ENCODE measurements at regions not wholly inside any gene's neighbourhood (a gene's known extent, or its start where the extent isn't known, plus 50 kb on each side); places are given as distances from the start of the nearest gene placed in this dataset.

DNA sequence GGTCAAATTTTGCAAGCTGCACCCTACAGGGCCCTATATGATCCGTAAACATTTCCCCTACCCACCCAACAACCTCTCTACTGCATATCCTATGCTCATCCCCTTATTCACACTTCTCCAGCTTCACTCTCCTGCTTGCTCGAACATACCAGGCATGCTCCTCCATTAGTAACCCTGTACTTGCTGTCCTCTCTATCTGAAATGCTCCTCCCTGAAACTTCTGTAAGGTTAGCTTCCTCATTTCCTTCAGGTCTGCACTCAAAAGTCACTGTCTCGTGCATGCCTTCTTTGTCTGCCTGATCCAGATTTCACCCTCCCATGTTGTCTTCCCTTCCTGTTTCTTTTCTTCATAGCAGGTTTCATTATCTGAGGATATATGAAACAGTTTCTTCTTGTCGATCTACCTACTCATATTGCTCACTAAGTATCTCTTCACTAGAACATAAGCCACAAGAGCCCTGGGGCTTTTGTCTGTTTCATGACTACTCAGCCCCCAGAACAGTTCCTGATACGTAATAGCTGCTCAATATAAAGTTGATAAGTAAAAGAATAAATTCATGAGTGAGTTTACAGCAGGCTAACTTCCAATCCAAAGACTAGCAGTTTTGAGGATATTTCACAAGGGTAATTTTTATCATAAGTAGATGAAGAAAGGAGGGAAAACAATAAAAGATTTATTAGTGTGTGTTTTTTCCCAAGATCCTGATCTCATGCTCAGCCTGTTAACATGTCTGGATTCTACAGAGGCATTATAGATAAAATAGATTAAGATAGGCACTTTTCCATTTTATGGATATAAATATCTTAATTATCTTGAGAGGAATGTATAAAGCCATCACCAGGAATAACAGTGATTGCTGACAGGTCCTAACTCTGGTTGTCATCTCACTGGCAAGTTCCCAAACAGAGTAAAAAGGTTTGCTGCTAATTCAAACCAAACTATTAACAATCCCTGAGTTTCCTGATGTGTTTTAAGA, 392.5 kb upstream of the ESRRG start:
- Mint-ChIP-seq H3K36me3 (ENCODE audit: insufficient read depth in 2 of 2) (no peaks in the 10 kb centered on the region), H3K4me1 (ENCODE audit: low read depth) (no peaks in the 10 kb centered on the region), H3K9me3 (peaks cover 2 to 3% of the 10 kb centered on the region in 2 donors), H3K27ac (no peak overlapping the region), H3K27me3 (ENCODE audit: low read depth) (no peaks in the 10 kb centered on the region), H3K4me3 (no peak overlapping the region)
- no peak for ATAC-seq (replicated peaks in 1 of 2)
- no peak for DNase-seq

DNA sequence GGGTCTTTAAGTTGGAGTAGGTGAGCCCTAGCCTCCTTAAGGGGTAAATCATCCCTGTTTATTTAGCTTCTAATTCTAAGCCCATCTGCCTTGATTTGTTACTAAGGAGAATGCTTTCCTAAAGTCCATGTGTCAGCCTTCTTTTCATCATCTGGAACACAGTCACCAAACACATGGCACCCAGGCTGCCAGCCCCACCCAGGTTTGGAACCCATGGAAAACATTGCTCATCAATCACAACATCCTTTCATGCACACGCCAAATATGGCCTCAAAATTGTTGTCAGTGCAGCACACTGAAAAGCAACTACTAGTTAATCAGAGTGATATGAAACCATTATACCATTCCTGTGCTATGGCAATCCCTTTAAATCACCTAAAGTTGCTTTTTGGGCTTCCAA, 386.7 kb upstream of the ESRRG start:
- peaks cover 1 to 2% of the 10 kb centered on the region in 2 donors for H3K9me3 Mint-ChIP-seq
- no peak for ATAC-seq (replicated peaks in 1 of 2)
- H3K36me3 Mint-ChIP-seq (ENCODE audit: insufficient read depth in 2 of 2) = peaks cover 0 to 1% of the 10 kb centered on the region in 2 donors
- no peaks in the 10 kb centered on the region for H3K27me3 Mint-ChIP-seq (ENCODE audit: low read depth)
- DNase-seq = no peak
- H3K4me1 Mint-ChIP-seq (ENCODE audit: low read depth) = no peaks in the 10 kb centered on the region
- no peak overlapping the region for H3K27ac Mint-ChIP-seq
- no peak overlapping the region for H3K4me3 Mint-ChIP-seq

DNA sequence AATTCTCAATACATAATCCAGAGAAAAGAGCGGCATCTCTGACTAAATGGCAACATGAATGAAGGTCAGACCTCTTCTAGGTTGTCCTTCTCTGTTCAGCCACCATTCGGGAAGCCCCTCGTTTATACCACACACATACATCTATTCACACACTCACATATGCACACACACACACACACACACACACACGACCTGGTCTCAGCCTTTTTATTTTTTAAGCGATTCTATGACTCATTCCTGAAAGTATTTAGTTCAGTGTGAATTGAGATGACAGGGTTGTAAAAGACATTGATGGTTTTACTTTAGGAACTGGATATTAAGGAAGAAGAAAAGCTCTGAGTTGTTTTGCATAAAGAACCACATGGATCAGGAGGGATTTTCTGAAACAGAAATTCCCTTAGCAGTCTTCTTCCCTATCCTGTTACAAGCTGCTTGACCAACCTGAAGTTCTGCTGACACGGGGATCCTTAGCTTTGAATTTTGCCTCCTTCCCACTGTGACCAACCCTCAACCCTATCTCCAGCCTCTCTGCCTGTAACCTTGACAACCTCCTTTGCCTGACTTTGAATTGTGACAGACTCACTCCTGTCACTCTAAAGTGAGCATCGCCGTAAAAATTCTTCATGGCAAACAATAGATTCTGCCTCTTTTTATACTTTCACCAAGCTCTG, 383.1 kb upstream of the ESRRG start:
- Mint-ChIP-seq H3K27ac (no peak overlapping the region), H3K27me3 (ENCODE audit: low read depth) (no peaks in the 10 kb centered on the region), H3K9me3 (peaks cover 3 to 4% of the 10 kb centered on the region in 2 donors), H3K36me3 (ENCODE audit: insufficient read depth in 2 of 2) (peaks cover 0 to 1% of the 10 kb centered on the region in 2 donors), H3K4me1 (ENCODE audit: low read depth) (no peaks in the 10 kb centered on the region), H3K4me3 (no peak overlapping the region)
- DNase-seq (no peak), ATAC-seq (replicated peaks in 1 of 2) (no peak)

DNA sequence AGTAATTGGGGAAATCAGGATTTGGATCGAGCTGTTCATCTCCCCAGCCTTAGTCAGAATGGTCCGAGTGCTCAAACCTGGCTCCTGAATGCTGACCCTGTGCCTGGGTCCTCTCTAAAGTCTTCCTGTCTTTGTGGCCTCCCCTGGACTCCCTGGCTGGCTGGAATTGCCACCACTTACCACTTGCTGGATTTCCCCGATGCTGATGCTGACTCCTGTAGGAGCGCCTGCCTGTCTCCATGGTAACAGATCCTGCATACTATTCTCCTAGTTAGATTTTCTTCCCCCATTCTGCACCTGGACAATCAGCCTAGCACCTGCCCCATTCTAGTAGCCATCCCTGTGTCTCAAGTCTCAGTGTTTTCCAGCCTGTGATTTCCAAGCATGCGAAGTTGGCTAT, 382.2 kb upstream of the ESRRG start:
- Mint-ChIP-seq H3K27me3 (ENCODE audit: low read depth) (no peaks in the 10 kb centered on the region), H3K27ac (no peak overlapping the region), H3K4me3 (no peak overlapping the region), H3K9me3 (peaks cover 4 to 7% of the 10 kb centered on the region in 2 donors), H3K36me3 (ENCODE audit: insufficient read depth in 2 of 2) (peaks cover 0 to 1% of the 10 kb centered on the region in 2 donors), H3K4me1 (ENCODE audit: low read depth) (no peaks in the 10 kb centered on the region)
- DNase-seq = no peak
- no peak for ATAC-seq (replicated peaks in 1 of 2)

- peaks cover 2 to 6% of the 10 kb centered on the region in 2 donors for H3K9me3 Mint-ChIP-seq
- H3K27me3 Mint-ChIP-seq (ENCODE audit: low read depth) = peaks cover under 1% of the 10 kb centered on the region
- no peak overlapping the region for H3K27ac Mint-ChIP-seq
- no peaks in the 10 kb centered on the region for H3K4me1 Mint-ChIP-seq (ENCODE audit: low read depth)
- ATAC-seq (replicated peaks in 1 of 2) (no peak), DNase-seq (no peak)
- no peaks in the 10 kb centered on the region for H3K36me3 Mint-ChIP-seq (ENCODE audit: insufficient read depth in 2 of 2)
- H3K4me3 Mint-ChIP-seq = no peak overlapping the region
Measured at GRCh38 chr1:217097819-217098218, 374.6 kb upstream of the ESRRG start.

- ATAC-seq (replicated peaks in 1 of 2) (no peak), DNase-seq (no peak)
- H3K4me3 Mint-ChIP-seq = no peak overlapping the region
- peaks cover 16% of the 10 kb centered on the region for H3K27me3 Mint-ChIP-seq (ENCODE audit: low read depth)
- H3K27ac Mint-ChIP-seq = no peak overlapping the region
- peaks cover 2 to 4% of the 10 kb centered on the region in 2 donors for H3K9me3 Mint-ChIP-seq
- H3K36me3 Mint-ChIP-seq (ENCODE audit: insufficient read depth in 2 of 2) = no peaks in the 10 kb centered on the region
- no peaks in the 10 kb centered on the region for H3K4me1 Mint-ChIP-seq (ENCODE audit: low read depth)
Measured at GRCh38 chr1:217096200-217096599, 373.0 kb upstream of the ESRRG start.

GRCh38 chr1:217095050-217095622, 371.9 kb upstream of the ESRRG start:
- H3K36me3 Mint-ChIP-seq (ENCODE audit: insufficient read depth in 2 of 2) = no peaks in the 10 kb centered on the region
- no peak overlapping the region for H3K4me3 Mint-ChIP-seq
- H3K9me3 Mint-ChIP-seq = peaks cover 0 to 1% of the 10 kb centered on the region in 2 donors
- ATAC-seq (replicated peaks in 1 of 2) (no peak), DNase-seq (no peak)
- no peaks in the 10 kb centered on the region for H3K4me1 Mint-ChIP-seq (ENCODE audit: low read depth)
- no peak overlapping the region for H3K27ac Mint-ChIP-seq
- peaks cover 24% of the 10 kb centered on the region for H3K27me3 Mint-ChIP-seq (ENCODE audit: low read depth)

- Mint-ChIP-seq H3K9me3 (peaks cover 1% of the 10 kb centered on the region in 2 donors), H3K27ac (no peak overlapping the region), H3K4me1 (ENCODE audit: low read depth) (no peaks in the 10 kb centered on the region), H3K36me3 (ENCODE audit: insufficient read depth in 2 of 2) (no peaks in the 10 kb centered on the region), H3K4me3 (no peak overlapping the region), H3K27me3 (ENCODE audit: low read depth) (peaks cover 43% of the 10 kb centered on the region)
- no peak for ATAC-seq (replicated peaks in 1 of 2)
- DNase-seq = no peak
Measured at GRCh38 chr1:217091561-217091960, 368.3 kb upstream of the ESRRG start.

DNA sequence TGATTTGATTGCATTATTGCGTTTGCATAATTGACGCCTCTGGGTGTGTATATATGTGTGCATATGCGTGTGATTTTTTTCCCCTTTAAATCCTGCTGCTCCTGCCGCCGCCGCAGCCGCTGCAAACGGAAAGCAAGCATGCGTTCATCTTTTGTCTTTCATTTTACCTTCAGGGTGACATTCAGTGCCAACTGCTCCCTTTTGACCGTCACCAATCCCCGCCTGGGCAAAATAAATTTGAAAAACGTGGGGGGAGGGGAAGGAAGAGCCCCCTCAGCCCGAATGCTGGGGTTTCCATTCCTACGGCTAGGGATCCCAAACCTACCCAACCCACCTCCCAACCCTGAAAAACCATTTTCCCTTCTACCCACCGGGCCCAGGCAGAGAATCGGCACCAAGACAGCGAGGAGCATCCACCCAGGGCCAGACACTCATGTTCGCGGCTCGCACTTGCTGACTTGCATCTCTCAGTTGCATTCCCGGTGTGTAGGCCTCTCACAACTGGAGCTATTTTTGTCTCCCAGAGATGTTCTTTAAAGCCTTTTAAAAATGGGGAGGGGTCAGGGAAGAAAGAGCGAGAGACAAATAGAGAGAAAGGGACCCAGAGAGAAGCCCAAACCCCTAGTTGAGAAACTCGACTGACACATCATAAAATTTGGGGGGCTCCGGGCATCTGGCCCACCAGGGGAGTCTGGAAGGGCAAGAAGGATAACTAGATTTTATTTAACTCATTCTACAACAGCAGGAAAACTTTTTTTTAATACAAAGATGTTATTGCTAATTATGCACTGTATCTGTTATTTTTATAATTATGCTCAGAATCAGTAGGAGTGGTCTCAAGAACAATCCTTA, 367.1 kb upstream of the ESRRG start:
- no peak for ATAC-seq (replicated peaks in 1 of 2)
- no peak for DNase-seq
- Mint-ChIP-seq H3K9me3 (peaks cover 1% of the 10 kb centered on the region in 2 donors), H3K27ac (no peak overlapping the region), H3K4me1 (ENCODE audit: low read depth) (no peaks in the 10 kb centered on the region), H3K27me3 (ENCODE audit: low read depth) (peaks cover 43% of the 10 kb centered on the region), H3K4me3 (peak overlapping the region; percentile 49 to 57), H3K36me3 (ENCODE audit: insufficient read depth in 2 of 2) (no peaks in the 10 kb centered on the region)

GRCh38 chr1:217089361-217090014, 366.3 kb upstream of the ESRRG start:
- H3K27ac Mint-ChIP-seq = no peak overlapping the region
- H3K36me3 Mint-ChIP-seq (ENCODE audit: insufficient read depth in 2 of 2) = no peaks in the 10 kb centered on the region
- peaks cover 43% of the 10 kb centered on the region for H3K27me3 Mint-ChIP-seq (ENCODE audit: low read depth)
- H3K9me3 Mint-ChIP-seq = peaks cover 1% of the 10 kb centered on the region in 2 donors
- no peaks in the 10 kb centered on the region for H3K4me1 Mint-ChIP-seq (ENCODE audit: low read depth)
- ATAC-seq (replicated peaks in 1 of 2) = no peak
- no peak for DNase-seq
- no peak overlapping the region for H3K4me3 Mint-ChIP-seq

DNA sequence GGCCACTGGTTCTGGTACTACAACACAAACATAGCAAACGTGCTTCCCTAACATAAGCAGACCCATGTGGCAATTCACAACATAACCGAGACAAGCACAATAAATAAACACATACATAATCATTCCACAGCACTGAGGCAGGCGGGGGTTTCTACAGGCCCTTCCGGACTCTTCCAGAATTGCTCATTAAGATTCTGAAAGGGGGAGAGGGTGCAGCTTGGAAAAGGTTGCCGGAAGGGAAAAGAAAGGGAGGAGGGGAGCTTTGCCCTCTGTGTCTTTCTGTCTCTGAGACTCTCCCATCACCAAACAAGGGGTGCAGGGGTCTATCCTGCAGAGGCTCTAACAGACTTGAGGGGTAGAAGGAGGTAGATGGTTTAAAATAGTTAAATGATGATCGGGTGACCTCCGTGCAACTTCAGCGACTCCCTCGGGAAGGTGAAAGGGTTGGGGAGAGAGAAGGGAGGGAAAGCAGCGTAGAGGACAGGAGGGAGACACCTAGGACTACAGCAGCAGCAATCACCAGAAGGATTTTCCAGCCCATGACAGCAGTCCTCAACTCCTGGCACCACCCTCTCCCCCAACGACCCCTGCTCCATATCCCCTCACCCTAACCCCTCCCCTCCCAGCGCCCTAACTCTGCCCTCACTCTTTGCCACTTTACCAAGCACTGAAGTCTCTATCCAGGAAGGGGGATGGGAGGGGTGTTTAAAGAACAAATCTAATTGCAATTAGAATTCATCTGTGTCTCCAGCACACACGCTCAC, 365.5 kb upstream of the ESRRG start:
- H3K36me3 Mint-ChIP-seq (ENCODE audit: insufficient read depth in 2 of 2) = no peaks in the 10 kb centered on the region
- H3K27ac Mint-ChIP-seq = no peak overlapping the region
- ATAC-seq (replicated peaks in 1 of 2) = no peak
- peaks cover 43% of the 10 kb centered on the region for H3K27me3 Mint-ChIP-seq (ENCODE audit: low read depth)
- peaks cover 1% of the 10 kb centered on the region in 2 donors for H3K9me3 Mint-ChIP-seq
- no peaks in the 10 kb centered on the region for H3K4me1 Mint-ChIP-seq (ENCODE audit: low read depth)
- peak overlapping the region in 1 of 2 donors; percentile 22 for H3K4me3 Mint-ChIP-seq
- no peak for DNase-seq

DNA sequence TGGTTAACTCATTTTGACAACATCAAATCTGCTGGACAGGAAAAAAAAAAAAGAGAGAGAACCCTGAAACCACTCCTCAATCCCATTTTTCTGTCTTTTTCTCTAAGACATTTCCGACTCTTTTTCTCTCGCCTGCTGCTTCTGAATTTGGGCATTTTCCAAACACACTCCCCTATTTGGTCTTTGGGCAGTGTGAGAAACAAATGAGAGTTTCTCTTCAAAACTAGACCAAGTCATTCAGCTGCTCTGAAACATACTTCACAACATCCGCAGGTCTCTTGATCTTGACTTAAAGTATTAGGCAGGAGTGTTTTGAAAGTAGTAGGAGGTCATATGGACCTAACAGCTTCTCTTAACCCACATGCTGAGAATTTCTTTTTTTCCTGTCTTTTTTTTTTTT, 364.8 kb upstream of the ESRRG start:
- Mint-ChIP-seq H3K4me1 (ENCODE audit: low read depth) (no peaks in the 10 kb centered on the region), H3K27ac (no peak overlapping the region), H3K27me3 (ENCODE audit: low read depth) (peaks cover 43% of the 10 kb centered on the region), H3K36me3 (ENCODE audit: insufficient read depth in 2 of 2) (no peaks in the 10 kb centered on the region), H3K4me3 (no peak overlapping the region), H3K9me3 (peaks cover 1% of the 10 kb centered on the region in 2 donors)
- DNase-seq (no peak), ATAC-seq (replicated peaks in 1 of 2) (no peak)

All from activated T-cell treated with anti-CD3 and anti-CD28 coated beads, Interleukin-2, amount 50 U/mL, for 72 hours (primary cell).